Vagina (tissue), 2 donors: ENCODE measurements at regions not wholly inside any gene's neighbourhood (a gene's known extent, or its start where the extent isn't known, plus 50 kb on each side); places are given as distances from the start of the nearest gene placed in this dataset.
"Not testable (repeated sequence)": the region's sequence is repeated elsewhere in the genome, so short reads cannot be mapped to it uniquely, and the experiment has no call there.

Experiments used
- DNase-seq, 2 donors: peaks; one replicate each; pipeline ENCODE4 v3.0.0-alpha.2; 2017; ENCODE audit errors: extremely low spot score in 2 of 2
- H3K27ac ChIP-seq: fragments of 200-600 bp; sonication (generic); one replicate; pipeline ENCODE4 v1.5.1; 2019
- H3K27me3 ChIP-seq: fragments of 200-600 bp; sonication (generic); one replicate; pipeline ENCODE4 v1.5.1; 2019
- H3K36me3 ChIP-seq, 2 donors: fragments of 200-600 bp; sonication (generic); one replicate each; pipeline ENCODE4 v1.5.1; 2017 to 2019
- H3K4me1 ChIP-seq: fragments of 200-600 bp; sonication (generic); one replicate; pipeline ENCODE4 v1.5.1; 2019
- H3K4me3 ChIP-seq, 2 donors: fragments of 200-600 bp; sonication (generic); 1 replicate in 1 of 2; 2 replicates in 1 of 2; pipeline ENCODE4 v1.5.1; 2016 to 2019
- H3K9me3 ChIP-seq: fragments of 200-600 bp; sonication (generic); one replicate; pipeline ENCODE4 v1.5.1; 2019
- POLR2A ChIP-seq, 2 donors: fragments of 450-650 bp; IDR thresholded peaks; one replicate each; pipeline ENCODE4 v1.6.1; 2017; ENCODE audit warnings: antibody characterized with exemption in 2 of 2, mild to moderate bottlenecking in 2 of 2, moderate library complexity in 2 of 2
- POLR2AphosphoS5 ChIP-seq, 2 donors: sonication (generic); formaldehyde crosslinking; IDR thresholded peaks; one replicate each; pipeline ENCODE4 v1.9.0; 2017; ENCODE audit warnings: antibody characterized with exemption in 2 of 2, mild to moderate bottlenecking in 2 of 2, low read depth in 1 of 2; ENCODE audit not compliant: insufficient read depth in 1 of 2
- intact Hi-C: fragments of 100-400 bp; cut with DNase I; formaldehyde crosslinking; loops from one replicate; pipeline ENCODE4 v1.15.1; 2023
- TF ChIP-seq, protein P1 (sequence below), 3 experiments: fragments of 450-650 bp in 2 of 3; fragments of 200-600 bp in 1 of 3; sonication (generic) in 1 of 3; IDR thresholded peaks; one replicate each; pipeline ENCODE4 v1.5.1; 2017 to 2019; ENCODE audit warnings: antibody characterized with exemption in 3 of 3, mild to moderate bottlenecking in 2 of 3, moderate library complexity in 2 of 3

DNA sequence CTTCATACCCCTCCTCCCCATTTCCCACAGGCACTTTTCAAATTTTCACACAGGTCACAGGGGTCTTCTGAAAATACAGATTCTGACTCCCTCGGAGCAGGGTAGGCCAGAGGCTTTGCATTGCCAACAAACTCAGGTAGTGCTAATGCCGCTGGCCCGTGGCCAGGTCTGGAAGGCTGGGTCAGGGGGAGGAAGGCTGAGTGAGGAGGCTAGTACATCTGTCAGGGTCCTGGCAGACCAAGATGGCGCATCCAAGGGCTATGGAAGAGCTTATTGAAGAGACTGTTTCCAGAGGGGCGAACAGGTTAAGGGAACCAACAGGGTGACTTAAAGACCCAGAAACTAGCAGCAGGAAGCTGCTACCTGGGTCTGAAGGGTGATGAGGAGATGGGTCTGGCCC lies 336.7 kb upstream of the ID2 start:
- Histone ChIP-seq H3K4me3 (no peak overlapping the region), H3K9me3 (no peaks in the 10 kb centered on the region), H3K27me3 (no peaks in the 10 kb centered on the region), H3K27ac (no peak overlapping the region), H3K36me3 (no peaks in the 10 kb centered on the region), H3K4me1 (no peaks in the 10 kb centered on the region)
- intact Hi-C loops: no loop called here
- TF ChIP-seq, protein P1, sequence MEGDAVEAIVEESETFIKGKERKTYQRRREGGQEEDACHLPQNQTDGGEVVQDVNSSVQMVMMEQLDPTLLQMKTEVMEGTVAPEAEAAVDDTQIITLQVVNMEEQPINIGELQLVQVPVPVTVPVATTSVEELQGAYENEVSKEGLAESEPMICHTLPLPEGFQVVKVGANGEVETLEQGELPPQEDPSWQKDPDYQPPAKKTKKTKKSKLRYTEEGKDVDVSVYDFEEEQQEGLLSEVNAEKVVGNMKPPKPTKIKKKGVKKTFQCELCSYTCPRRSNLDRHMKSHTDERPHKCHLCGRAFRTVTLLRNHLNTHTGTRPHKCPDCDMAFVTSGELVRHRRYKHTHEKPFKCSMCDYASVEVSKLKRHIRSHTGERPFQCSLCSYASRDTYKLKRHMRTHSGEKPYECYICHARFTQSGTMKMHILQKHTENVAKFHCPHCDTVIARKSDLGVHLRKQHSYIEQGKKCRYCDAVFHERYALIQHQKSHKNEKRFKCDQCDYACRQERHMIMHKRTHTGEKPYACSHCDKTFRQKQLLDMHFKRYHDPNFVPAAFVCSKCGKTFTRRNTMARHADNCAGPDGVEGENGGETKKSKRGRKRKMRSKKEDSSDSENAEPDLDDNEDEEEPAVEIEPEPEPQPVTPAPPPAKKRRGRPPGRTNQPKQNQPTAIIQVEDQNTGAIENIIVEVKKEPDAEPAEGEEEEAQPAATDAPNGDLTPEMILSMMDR (IDR thresholded peaks at IDR 0.05): no peak
- no peak for TF ChIP-seq POLR2AphosphoS5 (IDR thresholded peaks at IDR 0.05; ENCODE audit: insufficient read depth in 1 of 2, low read depth in 1 of 2)
- no peak for TF ChIP-seq POLR2A (IDR thresholded peaks at IDR 0.05)
- DNase-seq: no peak

DNA sequence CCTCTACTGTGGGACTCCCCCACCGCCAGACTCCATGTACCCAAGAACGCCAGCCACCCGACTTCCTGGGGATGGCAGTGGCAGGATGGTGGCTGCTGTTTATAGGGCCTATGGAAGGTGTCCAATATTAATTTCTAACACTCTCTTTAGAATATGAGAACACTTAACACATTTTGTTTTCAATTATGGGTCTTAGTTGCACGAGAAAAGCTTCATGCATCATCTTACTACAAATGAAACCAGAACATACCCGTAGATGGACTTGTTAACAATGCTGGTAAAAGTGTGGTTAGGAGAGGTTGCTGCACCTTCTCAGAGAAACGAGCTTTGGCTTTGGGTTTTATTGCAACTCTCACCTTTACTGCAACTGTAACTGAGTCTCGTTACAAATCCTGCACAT lies 335.6 kb upstream of the ID2 start:
- H3K27ac ChIP-seq: no peak overlapping the region
- H3K4me3 ChIP-seq: no peak overlapping the region
- no peak for DNase-seq
- H3K4me1 ChIP-seq: no peaks in the 10 kb centered on the region
- H3K27me3 ChIP-seq: no peaks in the 10 kb centered on the region
- no peaks in the 10 kb centered on the region for H3K9me3 ChIP-seq
- no peak for TF ChIP-seq POLR2A (IDR thresholded peaks at IDR 0.05)
- TF ChIP-seq POLR2AphosphoS5 (IDR thresholded peaks at IDR 0.05; ENCODE audit: insufficient read depth in 1 of 2, low read depth in 1 of 2): no peak
- TF ChIP-seq, protein P1 (IDR thresholded peaks at IDR 0.05): no peak
- H3K36me3 ChIP-seq: no peaks in the 10 kb centered on the region
- intact Hi-C loops: no loop called here

DNA sequence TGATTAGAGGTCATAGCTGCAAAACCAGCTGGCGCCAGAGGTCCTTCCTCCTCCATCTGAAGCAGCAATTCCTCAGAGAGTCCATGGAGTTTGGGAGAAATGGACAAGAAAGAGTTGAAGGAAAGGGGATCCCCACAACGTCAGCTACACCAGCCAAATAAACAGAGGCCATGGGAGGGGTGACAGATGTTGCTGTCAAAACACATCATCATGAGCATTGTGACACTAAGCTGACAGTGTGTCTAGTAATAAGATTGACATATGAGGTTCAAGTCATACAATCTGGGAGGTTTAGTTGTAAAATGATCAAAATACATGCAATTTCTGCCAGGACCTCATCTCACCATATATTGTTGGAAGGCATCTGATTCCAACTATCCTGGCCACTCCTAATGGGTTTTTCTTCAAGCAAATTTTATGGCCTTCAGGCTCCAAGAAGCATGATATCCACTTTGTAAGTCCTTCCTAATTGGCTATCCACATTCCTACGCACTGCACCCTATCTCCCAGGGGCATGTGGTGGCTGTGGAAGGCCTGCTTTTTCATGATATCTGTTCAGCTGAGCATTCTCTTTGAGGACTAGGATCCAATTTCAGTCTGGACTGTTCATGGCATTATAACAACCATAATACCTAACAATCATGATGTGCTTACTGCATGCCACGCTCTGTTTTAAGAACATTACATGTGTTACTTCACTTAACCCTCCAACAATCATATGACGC lies 335.0 kb upstream of the ID2 start:
- intact Hi-C loops: no loop called here
- no peak overlapping the region for H3K4me3 ChIP-seq
- no peaks in the 10 kb centered on the region for H3K4me1 ChIP-seq
- H3K36me3 ChIP-seq: no peaks in the 10 kb centered on the region
- no peaks in the 10 kb centered on the region for H3K27me3 ChIP-seq
- TF ChIP-seq, protein P1 (IDR thresholded peaks at IDR 0.05): no peak
- no peak for TF ChIP-seq POLR2AphosphoS5 (IDR thresholded peaks at IDR 0.05; ENCODE audit: insufficient read depth in 1 of 2, low read depth in 1 of 2)
- no peak for TF ChIP-seq POLR2A (IDR thresholded peaks at IDR 0.05)
- H3K9me3 ChIP-seq: no peaks in the 10 kb centered on the region
- H3K27ac ChIP-seq: no peak overlapping the region
- no peak for DNase-seq

DNA sequence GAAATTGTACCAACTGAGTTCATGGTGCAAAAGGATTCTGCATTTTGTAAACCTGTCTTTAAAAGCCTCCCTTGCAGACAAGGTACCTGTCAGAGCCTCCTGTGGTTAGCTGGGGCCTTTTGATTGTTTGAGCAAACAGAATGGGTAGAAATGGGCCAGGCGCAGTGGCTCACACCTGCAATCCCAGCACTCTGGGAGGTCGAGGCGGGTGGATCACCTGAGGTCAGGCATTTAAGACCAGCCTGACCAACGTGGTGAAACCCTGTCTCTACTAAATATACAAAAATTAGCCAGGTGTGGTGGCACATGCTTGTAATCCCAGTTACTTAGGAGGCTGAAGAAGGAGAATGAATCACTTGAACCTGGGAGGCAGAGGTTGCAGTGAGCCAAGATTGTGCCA lies 332.9 kb upstream of the ID2 start:
- H3K27ac ChIP-seq, H3K9me3 ChIP-seq, H3K4me3 ChIP-seq, DNase-seq, H3K4me1 ChIP-seq, H3K36me3 ChIP-seq, intact Hi-C loops, H3K27me3 ChIP-seq: not testable (repeated sequence)

DNA sequence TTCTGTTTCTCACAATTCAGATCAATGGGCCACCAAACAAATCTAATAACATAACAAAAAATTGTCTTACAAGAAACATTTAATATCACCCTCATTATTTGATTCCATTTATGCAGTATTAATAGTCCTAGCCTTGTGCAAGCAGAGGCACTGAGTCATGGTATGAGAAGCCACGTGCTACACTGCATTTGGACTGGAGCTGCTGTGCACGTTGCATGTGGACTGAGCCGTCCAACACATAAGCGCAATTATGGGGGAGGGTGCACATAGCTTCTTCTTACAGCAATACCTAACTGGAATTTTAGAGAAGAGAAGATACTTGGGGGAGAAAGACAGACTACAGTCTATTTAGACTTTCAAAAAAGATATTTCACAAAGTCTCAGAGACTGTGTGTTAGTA lies 329.6 kb upstream of the ID2 start:
- H3K4me1 ChIP-seq: no peaks in the 10 kb centered on the region
- TF ChIP-seq, protein P1 (IDR thresholded peaks at IDR 0.05): no peak
- TF ChIP-seq POLR2A (IDR thresholded peaks at IDR 0.05) (no peak), POLR2AphosphoS5 (IDR thresholded peaks at IDR 0.05; ENCODE audit: insufficient read depth in 1 of 2, low read depth in 1 of 2) (no peak)
- no peaks in the 10 kb centered on the region for H3K9me3 ChIP-seq
- H3K27me3 ChIP-seq: no peaks in the 10 kb centered on the region
- DNase-seq: no peak
- no peak overlapping the region for H3K27ac ChIP-seq
- no peaks in the 10 kb centered on the region for H3K36me3 ChIP-seq
- no peak overlapping the region for H3K4me3 ChIP-seq
- intact Hi-C loops: no loop called here
